ENCODE measurements at regions not wholly inside any gene's neighbourhood (a gene's known extent, or its start where the extent isn't known, plus 50 kb on each side); places are given as distances from the start of the nearest gene placed in this dataset.

GRCh38 chrX:16526003-16526402 lies 124.0 kb upstream of the S100G start:
- Histone ChIP-seq H3K4me3 (no peak overlapping the region), H3K4me1 (no peaks in the 10 kb centered on the region), H3K27ac (no peak overlapping the region), H3K27me3 (replicated peaks in 1 of 7) (no peaks in the 10 kb centered on the region), H3K9me3 (peaks cover 0 to 23% (median 5%) of the 10 kb centered on the region in 8 donors), H3K36me3 (no peaks in the 10 kb centered on the region)
- TF ChIP-seq POLR2AphosphoS5 (IDR thresholded peaks at IDR 0.05) (no peak), CTCF (IDR thresholded peaks at IDR 0.05 in 8 of 11, conservative IDR thresholded peaks at IDR 0.05 in 3 of 11) (no peak), POLR2A (IDR thresholded peaks at IDR 0.05) (no peak)
- intact Hi-C loops (cut with DNase I; ENCODE audit: low total_unique reads) = no loop called here
- 77 to 92% (median 92%) methylated on average over 1 to 2 of the region's 2 CpGs for WGBS, 5 donors
- no peak for DNase-seq

GRCh38 chrX:16528620-16529019 lies 121.3 kb upstream of the S100G start:
- intact Hi-C loops (cut with DNase I; ENCODE audit: low total_unique reads) = no loop called here
- no peaks in the 10 kb centered on the region for H3K36me3 ChIP-seq
- H3K27ac ChIP-seq = no peak overlapping the region
- H3K4me3 ChIP-seq = no peak overlapping the region
- H3K9me3 ChIP-seq = peaks cover 0 to 23% (median 5%) of the 10 kb centered on the region in 8 donors
- no peak for TF ChIP-seq CTCF (IDR thresholded peaks at IDR 0.05 in 8 of 11, conservative IDR thresholded peaks at IDR 0.05 in 3 of 11)
- DNase-seq = no peak
- H3K4me1 ChIP-seq = no peaks in the 10 kb centered on the region
- H3K27me3 ChIP-seq (replicated peaks in 1 of 7) = no peaks in the 10 kb centered on the region
- 27 to 46% (median 36%) methylated on average over 3 of the region's 3 CpGs for WGBS, 5 donors
